RWPE1 (cell line): ENCODE measurements at regions not wholly inside any gene's neighbourhood (a gene's known extent, or its start where the extent isn't known, plus 50 kb on each side); places are given as distances from the start of the nearest gene placed in this dataset.

Source experiments
- CTCF ChIA-PET: fragments of 350-600 bp; sonication (Branson Sonifier 250); formaldehyde crosslinking; extraction: SDS; loops from one replicate; lab custom pipeline; 2021; lab: Yijun Ruan, JAX
- POLR2A ChIA-PET: fragments of 400-600 bp; formaldehyde crosslinking; extraction: SDS; loops from one replicate; lab custom pipeline; 2020; ENCODE audit warnings: antibody characterized with exemption; ENCODE audit not compliant: low non-redundant PET; lab: Yijun Ruan, JAX
- DNase-seq: peaks from one replicate; pipeline ENCODE4 v3.0.0; 2012; ENCODE audit warnings: low spot score
- H3K27ac ChIP-seq: fragments of 450-650 bp; 2 replicates; pipeline ENCODE4 v1.5.1; 2017
- CTCF ChIP-seq: fragments of 450-650 bp; conservative IDR thresholded peaks from 2 replicates; pipeline ENCODE4 v1.5.1; 2017; ENCODE audit warnings: low read depth, mild to moderate bottlenecking

- POLR2A ChIA-PET, result no interaction called here
- CTCF ChIA-PET, result no interaction called here
- no peak for TF ChIP-seq CTCF
- no peak for DNase-seq
- H3K27ac ChIP-seq, result no peak overlapping the region
These were observed 182.7 kb downstream of the PIK3R1 start for GRCh38 chr5:68398146-68398812.

GRCh38 chr5:68403301-68403700 is 187.7 kb downstream of the PIK3R1 start:
- POLR2A ChIA-PET, result no interaction called here

GRCh38 chr5:68404246-68404645 is 188.7 kb downstream of the PIK3R1 start:
- no peak for DNase-seq
- ChIA-PET POLR2A (no interaction called here), CTCF (interaction anchor here (0.6 to 1.4 kb wide), 2 partner anchors 118 to 529 kb away, joined by 3 read pairs; no protein-coding TSS in a partner anchor)
- TF ChIP-seq CTCF, result no peak
- no peak overlapping the region for H3K27ac ChIP-seq

More at GRCh38 chr5:68403301-68403700, 187.7 kb downstream of the PIK3R1 start:
- no peak overlapping the region for H3K27ac ChIP-seq
- CTCF ChIA-PET, result interaction anchor here (1.4 kb wide), 1 partner anchor 117 kb away, joined by 3 read pairs; no protein-coding TSS in a partner anchor
- no peak for DNase-seq
- TF ChIP-seq CTCF, result no peak

GRCh38 chr5:68405026-68405684 is 189.6 kb downstream of the PIK3R1 start:
- ChIA-PET POLR2A (no interaction called here), CTCF (interaction anchor here (0.8 kb wide), 1 partner anchor 14 kb away, joined by 3 read pairs; no protein-coding TSS in a partner anchor)
- no peak overlapping the region for H3K27ac ChIP-seq
- no peak for TF ChIP-seq CTCF
- peak; percentile 45 for DNase-seq

- ChIA-PET POLR2A (no interaction called here), CTCF (interaction anchor here (0.7 to 0.8 kb wide), 2 partner anchors 12 to 13 kb away, joined by 3 to 4 read pairs; no protein-coding TSS in a partner anchor)
- TF ChIP-seq CTCF, result no peak
- no peak for DNase-seq
- H3K27ac ChIP-seq, result peak overlapping the region; percentile 22
These were observed 190.5 kb downstream of the PIK3R1 start for GRCh38 chr5:68405784-68406743.
